Mammary epithelial cell (primary cell): ENCODE measurements at regions not wholly inside any gene's neighbourhood (a gene's known extent, or its start where the extent isn't known, plus 50 kb on each side); places are given as distances from the start of the nearest gene placed in this dataset.

ENCODE experiments used
- CTCF ChIP-seq, 2 donors: IDR thresholded peaks in 1 of 2; conservative IDR thresholded peaks in 1 of 2; 2 replicates each; pipeline ENCODE4 v1.5.1; 2011 to 2012; ENCODE audit warnings: inconsistent platforms in 2 of 2, low read length in 2 of 2, mild to moderate bottlenecking in 2 of 2, control low read depth in 1 of 2, low read depth in 1 of 2; ENCODE audit not compliant: insufficient read depth in 1 of 2; ENCODE audit errors: extremely low read depth in 1 of 2
- EZH2 ChIP-seq: IDR thresholded peaks from 2 replicates; pipeline ENCODE4 v1.6.1; 2012; ENCODE audit warnings: low read length, inconsistent platforms, borderline replicate concordance

DNA sequence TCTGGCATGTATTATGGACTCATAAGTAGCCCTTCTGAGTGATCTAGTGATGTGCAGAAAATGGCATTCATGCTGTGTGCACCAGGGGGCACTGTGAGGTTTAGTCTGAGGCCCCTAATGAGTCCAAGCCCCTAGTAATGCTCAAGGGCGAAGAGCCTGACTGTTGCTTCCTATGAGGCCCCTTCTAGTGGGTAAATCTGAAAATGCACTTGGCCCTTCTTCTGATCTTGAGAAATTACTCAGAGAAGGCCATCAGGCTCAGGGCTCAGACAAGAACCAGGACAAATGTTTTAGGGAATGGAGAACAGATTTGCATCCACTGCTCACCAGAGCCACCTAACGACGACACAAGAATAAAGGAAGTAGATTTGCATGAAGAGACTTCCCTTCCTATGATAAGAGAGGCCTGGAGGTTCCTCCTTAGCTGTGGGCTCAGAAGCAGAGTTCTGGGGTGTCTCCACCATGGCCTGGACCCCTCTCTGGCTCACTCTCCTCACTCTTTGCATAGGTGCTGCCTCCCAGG lies 75.8 kb downstream of the GGTLC2 start:
- TF ChIP-seq CTCF (conservative IDR thresholded peaks at IDR 0.05 in 1 of 2, IDR thresholded peaks at IDR 0.05 in 1 of 2; ENCODE audit: extremely low read depth in 1 of 2, insufficient read depth in 1 of 2, low read depth in 1 of 2, low read length in 2 of 2): peak; percentile 24 to 29
- TF ChIP-seq EZH2: no peak
